Thoracic aorta (tissue), 2 donors: ENCODE measurements at regions not wholly inside any gene's neighbourhood (a gene's known extent, or its start where the extent isn't known, plus 50 kb on each side); places are given as distances from the start of the nearest gene placed in this dataset.
"Not testable (repeated sequence)": the region's sequence is repeated elsewhere in the genome, so short reads cannot be mapped to it uniquely, and the experiment has no call there.

Experiments used
- ATAC-seq: fragments of 150-250 bp; one replicate; pipeline ENCODE4 v1.8.0; 2017; ENCODE audit warnings: low read depth; ENCODE audit not compliant: insufficient number of reproducible peaks, low FRiP score
- DNase-seq: peaks from one replicate; pipeline ENCODE4 v3.0.0-alpha.2; 2020; ENCODE audit warnings: low spot score
- H3K27ac ChIP-seq, 2 donors: fragments of 200-600 bp; sonication (generic); 1 replicate in 1 of 2; 2 replicates in 1 of 2; pipeline ENCODE4 v1.5.1; 2016; ENCODE audit warnings: mild to moderate bottlenecking in 2 of 2, moderate library complexity in 2 of 2
- H3K27me3 ChIP-seq: fragments of 200-600 bp; sonication (generic); replicated peaks from 2 replicates; pipeline ENCODE4 v1.6.0; 2016; ENCODE audit warnings: mild to moderate bottlenecking; ENCODE audit not compliant: insufficient read depth
- H3K36me3 ChIP-seq: fragments of 200-600 bp; sonication (generic); one replicate; pipeline ENCODE4 v1.5.1; 2016
- H3K4me1 ChIP-seq, 2 donors: fragments of 200-600 bp; sonication (generic); 1 replicate in 1 of 2; 2 replicates in 1 of 2; pipeline versions ENCODE4 v1.5.1 to v1.6.0; 2016; ENCODE audit warnings: low read depth in 2 of 2, mild to moderate bottlenecking in 1 of 2; ENCODE audit not compliant: control insufficient read depth in 1 of 2
- H3K4me3 ChIP-seq: fragments of 200-600 bp; sonication (generic); 2 replicates; pipeline ENCODE4 v1.5.1; 2016; ENCODE audit warnings: mild to moderate bottlenecking
- H3K9me3 ChIP-seq: fragments of 200-600 bp; sonication (generic); 2 replicates; pipeline ENCODE4 v1.5.1; 2016
- TF ChIP-seq, protein P1 (sequence below): fragments of 200-600 bp; sonication (generic); IDR thresholded peaks from one replicate; pipeline ENCODE4 v1.5.1; 2019; ENCODE audit warnings: antibody characterized with exemption

DNA sequence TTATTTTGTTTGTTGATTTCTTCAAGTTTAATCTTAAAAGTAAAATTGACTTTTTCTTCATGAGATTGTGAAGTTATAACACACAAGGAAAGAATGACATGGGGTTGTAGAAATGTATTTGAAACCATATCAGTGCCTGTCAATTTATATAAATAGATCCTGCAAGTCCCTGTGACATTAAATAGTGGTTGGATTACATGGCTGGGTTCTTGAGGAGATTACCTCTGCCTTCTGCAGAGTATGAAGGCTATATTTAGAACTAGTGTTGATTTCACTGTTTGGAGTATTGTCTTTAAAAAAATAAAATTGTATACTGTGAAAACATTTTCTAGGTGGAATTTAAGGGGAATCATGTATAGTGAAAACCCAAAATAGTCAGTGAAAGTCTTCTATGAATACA lies 385.8 kb upstream of the SMIM30 start:
- TF ChIP-seq, protein P1, sequence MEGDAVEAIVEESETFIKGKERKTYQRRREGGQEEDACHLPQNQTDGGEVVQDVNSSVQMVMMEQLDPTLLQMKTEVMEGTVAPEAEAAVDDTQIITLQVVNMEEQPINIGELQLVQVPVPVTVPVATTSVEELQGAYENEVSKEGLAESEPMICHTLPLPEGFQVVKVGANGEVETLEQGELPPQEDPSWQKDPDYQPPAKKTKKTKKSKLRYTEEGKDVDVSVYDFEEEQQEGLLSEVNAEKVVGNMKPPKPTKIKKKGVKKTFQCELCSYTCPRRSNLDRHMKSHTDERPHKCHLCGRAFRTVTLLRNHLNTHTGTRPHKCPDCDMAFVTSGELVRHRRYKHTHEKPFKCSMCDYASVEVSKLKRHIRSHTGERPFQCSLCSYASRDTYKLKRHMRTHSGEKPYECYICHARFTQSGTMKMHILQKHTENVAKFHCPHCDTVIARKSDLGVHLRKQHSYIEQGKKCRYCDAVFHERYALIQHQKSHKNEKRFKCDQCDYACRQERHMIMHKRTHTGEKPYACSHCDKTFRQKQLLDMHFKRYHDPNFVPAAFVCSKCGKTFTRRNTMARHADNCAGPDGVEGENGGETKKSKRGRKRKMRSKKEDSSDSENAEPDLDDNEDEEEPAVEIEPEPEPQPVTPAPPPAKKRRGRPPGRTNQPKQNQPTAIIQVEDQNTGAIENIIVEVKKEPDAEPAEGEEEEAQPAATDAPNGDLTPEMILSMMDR = no peak
- ATAC-seq = no peak
- no peaks in the 10 kb centered on the region for H3K9me3 ChIP-seq

DNA sequence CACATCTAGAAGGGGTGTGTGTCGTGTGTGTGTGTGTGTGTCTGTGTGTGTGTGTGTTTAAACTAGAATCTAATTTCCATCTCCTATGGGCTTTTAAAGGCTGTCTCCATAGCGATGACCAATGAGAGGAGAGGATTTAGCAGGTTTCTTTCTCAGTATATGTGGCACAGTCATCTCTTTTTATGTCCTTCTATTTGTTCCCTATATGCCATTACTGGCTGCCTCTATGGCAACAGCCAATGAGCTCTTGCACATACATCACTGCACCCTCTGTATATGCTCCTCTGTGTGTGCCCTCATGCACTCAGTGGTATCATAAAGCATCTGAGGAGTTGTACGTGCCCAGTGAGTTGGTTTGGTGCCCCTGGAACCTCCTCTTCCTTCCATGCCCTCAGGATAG lies 378.2 kb upstream of the SMIM30 start:
- not testable (repeated sequence) for H3K27ac ChIP-seq, H3K9me3 ChIP-seq, DNase-seq, H3K36me3 ChIP-seq, H3K27me3 ChIP-seq, ATAC-seq, H3K4me3 ChIP-seq, H3K4me1 ChIP-seq

More for the DNA sequence above, 385.8 kb upstream of the SMIM30 start:
- H3K27me3 ChIP-seq = no peaks in the 10 kb centered on the region
- H3K4me3 ChIP-seq = peak overlapping the region; percentile 33
- peaks cover 5 to 33% of the 10 kb centered on the region in 2 donors for H3K4me1 ChIP-seq
- H3K36me3 ChIP-seq = no peaks in the 10 kb centered on the region
- no peak for DNase-seq
- H3K27ac ChIP-seq = no peak overlapping the region

DNA sequence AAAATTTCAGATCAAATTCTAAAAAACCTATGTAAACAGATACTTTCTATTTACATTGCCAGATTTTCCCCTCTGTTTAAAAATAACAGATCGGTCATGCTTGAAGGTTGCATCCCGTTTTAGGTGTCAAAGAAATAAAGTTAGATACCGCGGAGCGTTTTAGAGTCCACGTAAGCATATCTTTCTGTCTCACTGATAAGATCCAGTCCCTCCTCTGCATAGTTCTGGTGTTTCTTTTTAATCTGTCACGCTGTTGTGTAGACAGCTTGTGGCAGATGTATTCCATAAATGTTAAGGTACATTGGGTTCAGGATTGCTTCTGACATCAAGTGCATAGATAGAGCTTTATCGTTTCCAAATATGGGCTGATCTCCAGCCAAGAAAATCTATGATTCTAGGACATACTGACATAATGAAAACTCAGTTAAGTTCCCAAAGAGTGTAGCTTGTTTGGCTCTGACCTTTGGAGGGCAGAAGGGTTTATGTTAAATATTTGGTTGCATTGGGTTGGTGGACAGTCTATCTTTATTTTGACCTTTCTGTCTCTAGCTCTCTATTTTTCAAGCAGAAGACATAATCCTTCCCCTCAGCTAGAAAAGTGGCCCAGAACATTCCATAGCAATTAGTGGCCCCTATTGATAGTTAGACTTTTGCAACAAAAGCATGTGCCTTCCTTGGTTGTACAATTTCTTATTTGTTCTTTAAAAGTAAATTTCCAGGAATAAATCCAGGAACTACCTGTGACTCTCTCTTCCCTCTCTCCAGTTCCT lies 376.6 kb upstream of the SMIM30 start:
- H3K9me3 ChIP-seq, DNase-seq, H3K27me3 ChIP-seq, ATAC-seq, H3K4me3 ChIP-seq, H3K36me3 ChIP-seq, H3K27ac ChIP-seq: not testable (repeated sequence)
- peaks cover 3 to 19% of the 10 kb centered on the region in 2 donors for H3K4me1 ChIP-seq

DNA sequence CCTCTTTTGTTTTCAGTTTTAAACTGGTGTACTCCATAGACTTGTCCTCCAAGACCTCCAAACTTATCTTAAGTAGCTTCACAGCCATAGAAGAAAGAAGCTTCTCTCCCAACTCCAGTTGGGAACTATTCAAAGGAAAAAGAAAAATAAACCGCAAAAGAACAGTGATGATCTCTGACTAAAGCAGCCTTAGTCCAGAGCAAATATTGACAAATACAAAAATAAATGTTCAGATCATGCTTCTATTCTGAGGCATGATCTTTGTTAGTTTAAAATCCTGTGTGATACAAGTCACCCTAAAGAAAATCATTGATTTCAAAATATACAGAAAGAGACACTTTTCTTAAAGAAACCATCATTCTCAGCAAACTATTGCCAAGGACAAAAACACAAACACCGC lies 373.0 kb upstream of the SMIM30 start:
- peaks cover 3 to 19% of the 10 kb centered on the region in 2 donors for H3K4me1 ChIP-seq
- TF ChIP-seq, protein P1 = no peak
- peak overlapping the region; percentile 22 to 53 for H3K27ac ChIP-seq
- no peaks in the 10 kb centered on the region for H3K27me3 ChIP-seq
- no peaks in the 10 kb centered on the region for H3K9me3 ChIP-seq
- no peaks in the 10 kb centered on the region for H3K36me3 ChIP-seq
- ATAC-seq (peak; percentile 40), DNase-seq (no peak)
- H3K4me3 ChIP-seq = no peak overlapping the region

DNA sequence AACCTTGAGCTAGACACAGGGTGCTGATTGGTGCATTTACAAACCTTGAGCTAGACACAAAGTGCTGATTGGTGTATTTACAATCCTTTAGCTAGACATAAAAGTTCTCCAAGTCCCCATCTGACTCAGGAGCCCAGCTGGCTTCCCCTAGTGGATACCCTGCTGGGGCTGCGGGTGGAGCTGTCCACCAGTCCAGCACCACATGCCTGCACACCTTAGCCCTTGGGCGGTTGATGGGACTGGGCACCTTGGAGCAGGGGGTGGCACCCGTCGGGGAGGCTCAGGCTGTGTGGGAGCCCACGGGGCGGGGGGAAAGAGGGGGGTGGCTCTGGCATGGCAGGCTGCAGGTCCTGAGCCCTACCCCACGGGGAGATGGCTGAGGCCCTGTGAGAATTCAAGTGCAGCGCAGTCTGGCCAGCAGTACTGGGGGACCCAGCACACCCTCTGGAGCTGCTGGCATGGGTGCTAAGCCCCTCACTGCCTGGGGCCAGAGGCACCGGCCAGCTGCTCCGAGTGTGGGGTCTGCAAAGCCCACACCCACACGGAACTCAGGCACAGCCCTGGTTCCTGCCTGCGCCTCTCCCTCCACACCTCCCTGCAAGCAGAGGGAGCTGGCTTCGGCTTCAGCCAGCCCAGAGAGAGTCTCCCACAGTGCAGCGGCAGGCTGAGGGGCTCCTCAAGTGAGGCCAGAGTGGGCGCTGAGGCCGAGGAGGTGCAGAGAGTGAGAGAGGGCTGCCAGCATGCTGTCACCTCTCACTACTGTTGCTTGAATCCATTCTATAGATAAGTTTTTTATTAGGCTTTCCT lies 369.8 kb upstream of the SMIM30 start:
- no peak for ATAC-seq
- TF ChIP-seq, protein P1 = no peak

DNA sequence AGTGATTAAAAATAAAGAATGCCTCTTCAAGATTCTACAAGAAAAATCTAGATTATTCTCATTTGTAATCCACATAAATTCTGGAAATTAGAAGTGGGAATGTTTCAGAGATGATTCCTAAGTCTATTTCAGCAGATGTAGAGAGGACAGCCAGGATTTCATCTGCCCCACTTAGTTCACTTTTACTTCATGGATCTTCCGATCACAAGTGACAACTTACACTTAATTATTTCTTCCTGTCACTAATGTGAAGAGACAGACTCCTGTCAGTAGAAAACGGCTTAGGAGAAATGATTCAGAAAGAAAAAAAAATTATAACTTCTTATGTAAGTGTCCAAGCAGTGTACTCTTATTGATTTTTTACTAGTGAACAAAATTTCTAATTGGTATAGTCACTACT lies 368.2 kb upstream of the SMIM30 start:
- TF ChIP-seq, protein P1 = no peak
- ATAC-seq = no peak
- DNase-seq = no peak
- no peaks in the 10 kb centered on the region for H3K27me3 ChIP-seq
- no peak overlapping the region for H3K4me3 ChIP-seq
- no peaks in the 10 kb centered on the region for H3K9me3 ChIP-seq
- H3K36me3 ChIP-seq = no peaks in the 10 kb centered on the region
- H3K4me1 ChIP-seq = peaks cover 3 to 11% of the 10 kb centered on the region in 2 donors
- H3K27ac ChIP-seq = no peak overlapping the region

More for the DNA sequence above, 369.8 kb upstream of the SMIM30 start:
- H3K27ac ChIP-seq = no peak overlapping the region
- H3K4me1 ChIP-seq = peaks cover 3 to 19% of the 10 kb centered on the region in 2 donors
- H3K9me3 ChIP-seq = no peaks in the 10 kb centered on the region
- H3K27me3 ChIP-seq = no peaks in the 10 kb centered on the region
- H3K36me3 ChIP-seq = no peaks in the 10 kb centered on the region
- no peak for DNase-seq
- no peak overlapping the region for H3K4me3 ChIP-seq
